ENCODE measurements at regions not wholly inside any gene's neighbourhood (a gene's known extent, or its start where the extent isn't known, plus 50 kb on each side); places are given as distances from the start of the nearest gene placed in this dataset.
A peak's percentile ranks its signal among the peaks of the same experiment; 100 is the strongest.

- no peak overlapping the region for H3K4me3 Mint-ChIP-seq
- Histone ChIP-seq H3K36me3 (ENCODE audit: insufficient read depth, low read length) (no peaks in the 10 kb centered on the region), H3K4me1 (ENCODE audit: insufficient read depth, low read length) (no peaks in the 10 kb centered on the region), H3K4me3 (ENCODE audit: low read length) (no peak overlapping the region), H3K27me3 (ENCODE audit: insufficient read depth, low read length, poor library complexity, severe bottlenecking) (no peaks in the 10 kb centered on the region), H3K27ac (ENCODE audit: low read depth, low read length) (no peak overlapping the region), H3K9me3 (ENCODE audit: low read length) (no peaks in the 10 kb centered on the region)
- H3K4me1 Mint-ChIP-seq: no peaks in the 10 kb centered on the region
- CTCF ChIA-PET: no interaction called here
- no peaks in the 10 kb centered on the region for H3K36me3 Mint-ChIP-seq
- no peaks in the 10 kb centered on the region for H3K9me3 Mint-ChIP-seq
- POLR2A ChIA-PET: no interaction called here
- H3K27me3 Mint-ChIP-seq: peaks cover 3 to 12% of the 10 kb centered on the region in 2 donors
- DNase-seq: no peak
- H3K27ac Mint-ChIP-seq: peak overlapping the region in 1 of 8 donors; percentile 26
Measured at GRCh38 chr9:135328485-135329417, 150.8 kb upstream of the PPP1R26 start.

GRCh38 chr9:135329571-135330306 is 149.8 kb upstream of the PPP1R26 start:
- H3K4me1 Mint-ChIP-seq: no peaks in the 10 kb centered on the region
- H3K27me3 Mint-ChIP-seq: peaks cover 3 to 12% of the 10 kb centered on the region in 2 donors
- H3K36me3 ChIP-seq (ENCODE audit: insufficient read depth, low read length): no peaks in the 10 kb centered on the region
- H3K36me3 Mint-ChIP-seq: no peaks in the 10 kb centered on the region
- no peak for DNase-seq
- H3K4me3 ChIP-seq (ENCODE audit: low read length): no peak overlapping the region
- no peaks in the 10 kb centered on the region for H3K27me3 ChIP-seq (ENCODE audit: insufficient read depth, low read length, poor library complexity, severe bottlenecking)
- H3K4me3 Mint-ChIP-seq: no peak overlapping the region
- no peaks in the 10 kb centered on the region for H3K9me3 Mint-ChIP-seq
- no peak overlapping the region for H3K27ac ChIP-seq (ENCODE audit: low read depth, low read length)
- POLR2A ChIA-PET: no interaction called here
- H3K9me3 ChIP-seq (ENCODE audit: low read length): no peaks in the 10 kb centered on the region
- H3K4me1 ChIP-seq (ENCODE audit: insufficient read depth, low read length): no peaks in the 10 kb centered on the region
- CTCF ChIA-PET: no interaction called here
- H3K27ac Mint-ChIP-seq: no peak overlapping the region

GRCh38 chr9:135330307-135330631 is 149.3 kb upstream of the PPP1R26 start:
- no peaks in the 10 kb centered on the region for H3K36me3 ChIP-seq (ENCODE audit: insufficient read depth, low read length)
- POLR2A ChIA-PET: no interaction called here
- no peaks in the 10 kb centered on the region for H3K27me3 ChIP-seq (ENCODE audit: insufficient read depth, low read length, poor library complexity, severe bottlenecking)
- H3K27ac Mint-ChIP-seq: no peak overlapping the region
- CTCF ChIA-PET: no interaction called here
- no peaks in the 10 kb centered on the region for H3K4me1 ChIP-seq (ENCODE audit: insufficient read depth, low read length)
- no peak overlapping the region for H3K4me3 ChIP-seq (ENCODE audit: low read length)
- no peaks in the 10 kb centered on the region for H3K4me1 Mint-ChIP-seq
- DNase-seq: no peak
- peaks cover 3 to 12% of the 10 kb centered on the region in 2 donors for H3K27me3 Mint-ChIP-seq
- no peak overlapping the region for H3K4me3 Mint-ChIP-seq
- no peaks in the 10 kb centered on the region for H3K9me3 Mint-ChIP-seq
- H3K27ac ChIP-seq (ENCODE audit: low read depth, low read length): no peak overlapping the region
- no peaks in the 10 kb centered on the region for H3K36me3 Mint-ChIP-seq
- H3K9me3 ChIP-seq (ENCODE audit: low read length): no peaks in the 10 kb centered on the region

GRCh38 chr9:135330685-135331590 is 148.6 kb upstream of the PPP1R26 start:
- Mint-ChIP-seq H3K36me3 (no peaks in the 10 kb centered on the region), H3K9me3 (no peaks in the 10 kb centered on the region), H3K27me3 (peaks cover under 1 to 9% of the 10 kb centered on the region in 2 donors), H3K4me1 (no peaks in the 10 kb centered on the region), H3K27ac (no peak overlapping the region), H3K4me3 (no peak overlapping the region)
- DNase-seq: no peak
- Histone ChIP-seq H3K36me3 (ENCODE audit: insufficient read depth, low read length) (no peaks in the 10 kb centered on the region), H3K4me3 (ENCODE audit: low read length) (no peak overlapping the region), H3K27me3 (ENCODE audit: insufficient read depth, low read length, poor library complexity, severe bottlenecking) (no peaks in the 10 kb centered on the region), H3K9me3 (ENCODE audit: low read length) (no peaks in the 10 kb centered on the region), H3K4me1 (ENCODE audit: insufficient read depth, low read length) (no peaks in the 10 kb centered on the region), H3K27ac (ENCODE audit: low read depth, low read length) (no peak overlapping the region)
- ChIA-PET CTCF (no interaction called here), POLR2A (no interaction called here)

- H3K4me1 ChIP-seq (ENCODE audit: insufficient read depth, low read length): no peaks in the 10 kb centered on the region
- Mint-ChIP-seq H3K36me3 (no peaks in the 10 kb centered on the region), H3K4me1 (no peaks in the 10 kb centered on the region), H3K27me3 (peaks cover 5% of the 10 kb centered on the region in 2 donors), H3K27ac (no peak overlapping the region), H3K9me3 (peaks cover 0 to 2% (median 0%) of the 10 kb centered on the region in 5 donors), H3K4me3 (no peak overlapping the region)
- DNase-seq: no peak
- no peaks in the 10 kb centered on the region for H3K36me3 ChIP-seq (ENCODE audit: insufficient read depth, low read length)
- CTCF ChIA-PET: no interaction called here
- H3K27me3 ChIP-seq (ENCODE audit: insufficient read depth, low read length, poor library complexity, severe bottlenecking): no peaks in the 10 kb centered on the region
- no peaks in the 10 kb centered on the region for H3K9me3 ChIP-seq (ENCODE audit: low read length)
- no peak overlapping the region for H3K4me3 ChIP-seq (ENCODE audit: low read length)
- POLR2A ChIA-PET: no interaction called here
- H3K27ac ChIP-seq (ENCODE audit: low read depth, low read length): no peak overlapping the region
Measured at GRCh38 chr9:135332516-135332915, 147.1 kb upstream of the PPP1R26 start.

GRCh38 chr9:135332979-135333748 is 146.4 kb upstream of the PPP1R26 start:
- no peaks in the 10 kb centered on the region for H3K4me1 Mint-ChIP-seq
- POLR2A ChIA-PET: no interaction called here
- no peak for DNase-seq
- Histone ChIP-seq H3K4me1 (ENCODE audit: insufficient read depth, low read length) (no peaks in the 10 kb centered on the region), H3K27me3 (ENCODE audit: insufficient read depth, low read length, poor library complexity, severe bottlenecking) (no peaks in the 10 kb centered on the region), H3K36me3 (ENCODE audit: insufficient read depth, low read length) (no peaks in the 10 kb centered on the region), H3K9me3 (ENCODE audit: low read length) (no peaks in the 10 kb centered on the region), H3K27ac (ENCODE audit: low read depth, low read length) (no peak overlapping the region), H3K4me3 (ENCODE audit: low read length) (no peak overlapping the region)
- no peak overlapping the region for H3K27ac Mint-ChIP-seq
- H3K36me3 Mint-ChIP-seq: no peaks in the 10 kb centered on the region
- H3K27me3 Mint-ChIP-seq: peaks cover 0 to 5% of the 10 kb centered on the region in 2 donors
- peaks cover 0 to 2% (median 0%) of the 10 kb centered on the region in 5 donors for H3K9me3 Mint-ChIP-seq
- no peak overlapping the region for H3K4me3 Mint-ChIP-seq
- CTCF ChIA-PET: no interaction called here

GRCh38 chr9:135334953-135335460 is 144.6 kb upstream of the PPP1R26 start:
- no peaks in the 10 kb centered on the region for H3K27me3 ChIP-seq (ENCODE audit: insufficient read depth, low read length, poor library complexity, severe bottlenecking)
- no peaks in the 10 kb centered on the region for H3K9me3 ChIP-seq (ENCODE audit: low read length)
- CTCF ChIA-PET: no interaction called here
- POLR2A ChIA-PET: no interaction called here
- H3K36me3 Mint-ChIP-seq: no peaks in the 10 kb centered on the region
- H3K27ac Mint-ChIP-seq: no peak overlapping the region
- no peak for DNase-seq
- peaks cover 0 to 2% (median 0%) of the 10 kb centered on the region in 5 donors for H3K9me3 Mint-ChIP-seq
- no peak overlapping the region for H3K4me3 ChIP-seq (ENCODE audit: low read length)
- H3K4me1 Mint-ChIP-seq: no peaks in the 10 kb centered on the region
- H3K4me1 ChIP-seq (ENCODE audit: insufficient read depth, low read length): no peaks in the 10 kb centered on the region
- no peak overlapping the region for H3K4me3 Mint-ChIP-seq
- H3K27me3 Mint-ChIP-seq: peaks cover 2 to 10% of the 10 kb centered on the region in 2 donors
- no peak overlapping the region for H3K27ac ChIP-seq (ENCODE audit: low read depth, low read length)
- no peaks in the 10 kb centered on the region for H3K36me3 ChIP-seq (ENCODE audit: insufficient read depth, low read length)
